ENCODE measurements at regions not wholly inside any gene's neighbourhood (a gene's known extent, or its start where the extent isn't known, plus 50 kb on each side); places are given as distances from the start of the nearest gene placed in this dataset.

DNA sequence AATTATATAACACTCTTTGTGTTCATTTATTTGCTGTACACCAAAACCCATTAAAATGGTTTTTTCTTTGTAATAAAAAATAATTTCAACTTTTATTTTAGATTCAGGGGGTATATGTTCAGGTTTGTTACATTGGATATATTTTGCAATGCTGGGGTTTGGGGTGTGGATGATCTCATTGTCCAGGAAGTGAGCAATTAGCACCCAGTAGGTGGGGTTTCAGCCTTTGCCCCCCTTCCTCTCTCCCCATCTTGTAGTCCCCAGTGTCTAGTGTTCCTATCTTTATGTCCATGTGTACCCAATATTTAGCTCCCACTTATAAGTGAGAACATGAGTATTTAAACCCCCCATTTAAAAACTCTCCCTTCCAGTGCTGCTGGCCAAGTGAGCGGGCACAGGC lies 184.6 kb downstream of the RHOU start:
- no peak for DNase-seq (ENCODE audit: low spot score)

- DNase-seq (ENCODE audit: low spot score): peak; percentile 79
Observed at GRCh38 chr1:228920831-228921230, 185.6 kb downstream of the RHOU start.

DNA sequence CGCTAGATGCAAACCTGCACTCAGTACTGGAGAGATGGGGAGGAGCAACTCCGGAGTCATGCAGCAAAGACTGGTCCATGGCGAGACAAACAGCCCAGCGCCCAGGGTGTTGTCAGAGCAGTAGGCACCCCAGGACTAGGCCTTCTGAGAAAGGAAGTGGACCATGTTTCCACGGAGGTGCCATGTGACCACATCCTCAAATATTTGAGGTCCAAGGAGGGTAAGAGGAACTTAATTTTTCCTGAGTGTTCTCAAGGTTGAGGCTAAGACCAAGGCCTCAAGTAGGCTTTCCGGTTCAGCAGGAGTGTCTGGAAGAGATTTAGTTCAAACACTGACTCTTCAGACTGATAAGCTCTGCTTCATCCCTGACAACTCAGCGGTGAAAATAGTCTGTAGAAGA lies 186.2 kb downstream of the RHOU start:
- peak; percentile 98 for DNase-seq (ENCODE audit: low spot score)

GRCh38 chr1:228922722-228923376 lies 187.6 kb downstream of the RHOU start:
- no peak for DNase-seq (ENCODE audit: low spot score)

- peak; percentile 65 for DNase-seq (ENCODE audit: low spot score)
Observed at GRCh38 chr1:228923973-228924686, 188.9 kb downstream of the RHOU start.

GRCh38 chr1:228925691-228926090 lies 190.4 kb downstream of the RHOU start:
- no peak for DNase-seq (ENCODE audit: low spot score)

- DNase-seq (ENCODE audit: low spot score): no peak
Observed at GRCh38 chr1:228927421-228927820, 192.1 kb downstream of the RHOU start.

- peak; percentile 60 for DNase-seq (ENCODE audit: low spot score)
Observed at GRCh38 chr1:228927946-228928898, 192.9 kb downstream of the RHOU start.

- DNase-seq (ENCODE audit: low spot score): no peak
Observed at GRCh38 chr1:228929476-228930027, 194.3 kb downstream of the RHOU start.

DNA sequence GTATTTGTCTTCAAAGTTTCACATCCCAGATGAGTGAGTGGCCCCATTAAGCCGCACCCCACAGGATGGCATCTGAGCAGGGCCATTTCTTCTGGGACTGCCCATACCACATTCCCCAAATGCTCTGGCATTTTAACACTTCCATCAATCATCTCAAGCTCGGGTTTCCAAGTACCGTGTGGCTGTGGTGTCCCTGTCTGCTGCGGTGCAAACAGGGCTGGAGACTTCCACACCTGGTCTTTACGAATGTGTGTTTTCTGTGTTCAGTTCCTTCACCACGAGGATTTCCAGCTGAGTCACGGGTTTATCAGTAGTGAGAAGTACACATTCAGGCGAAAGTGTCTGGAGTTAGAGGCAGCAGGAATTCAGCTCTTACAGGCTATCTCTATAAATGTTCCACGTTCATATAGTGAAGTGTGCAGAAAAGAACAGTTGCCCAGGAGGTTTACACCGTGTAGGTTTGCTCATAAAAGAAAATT lies 195.2 kb downstream of the RHOU start:
- DNase-seq (ENCODE audit: low spot score): peak; percentile 80

GRCh38 chr1:228933753-228934152 lies 198.5 kb downstream of the RHOU start:
- DNase-seq (ENCODE audit: low spot score): no peak

DNA sequence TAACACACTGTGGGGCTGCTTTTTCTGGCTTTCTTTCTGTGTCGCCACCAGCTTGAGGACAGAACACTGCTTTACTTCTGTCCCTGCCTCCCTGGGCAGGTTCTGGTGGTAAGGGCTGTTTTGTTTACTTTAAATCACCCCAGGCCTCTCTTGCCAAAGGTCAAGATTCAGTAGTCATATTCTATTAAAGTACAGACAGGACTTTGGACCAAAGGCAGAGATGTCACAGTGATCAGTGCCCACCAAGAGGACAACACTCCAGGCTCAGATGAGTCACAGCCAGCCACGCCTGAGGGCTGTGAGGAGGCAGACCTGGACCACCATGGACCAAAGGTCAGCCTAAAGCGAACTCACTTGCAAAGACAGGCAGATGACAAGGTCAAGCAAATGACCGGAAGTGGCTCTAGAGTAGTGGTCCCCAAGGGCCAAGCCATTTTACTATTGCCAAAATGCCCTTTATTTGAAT lies 200.0 kb downstream of the RHOU start:
- DNase-seq (ENCODE audit: low spot score): no peak

DNA sequence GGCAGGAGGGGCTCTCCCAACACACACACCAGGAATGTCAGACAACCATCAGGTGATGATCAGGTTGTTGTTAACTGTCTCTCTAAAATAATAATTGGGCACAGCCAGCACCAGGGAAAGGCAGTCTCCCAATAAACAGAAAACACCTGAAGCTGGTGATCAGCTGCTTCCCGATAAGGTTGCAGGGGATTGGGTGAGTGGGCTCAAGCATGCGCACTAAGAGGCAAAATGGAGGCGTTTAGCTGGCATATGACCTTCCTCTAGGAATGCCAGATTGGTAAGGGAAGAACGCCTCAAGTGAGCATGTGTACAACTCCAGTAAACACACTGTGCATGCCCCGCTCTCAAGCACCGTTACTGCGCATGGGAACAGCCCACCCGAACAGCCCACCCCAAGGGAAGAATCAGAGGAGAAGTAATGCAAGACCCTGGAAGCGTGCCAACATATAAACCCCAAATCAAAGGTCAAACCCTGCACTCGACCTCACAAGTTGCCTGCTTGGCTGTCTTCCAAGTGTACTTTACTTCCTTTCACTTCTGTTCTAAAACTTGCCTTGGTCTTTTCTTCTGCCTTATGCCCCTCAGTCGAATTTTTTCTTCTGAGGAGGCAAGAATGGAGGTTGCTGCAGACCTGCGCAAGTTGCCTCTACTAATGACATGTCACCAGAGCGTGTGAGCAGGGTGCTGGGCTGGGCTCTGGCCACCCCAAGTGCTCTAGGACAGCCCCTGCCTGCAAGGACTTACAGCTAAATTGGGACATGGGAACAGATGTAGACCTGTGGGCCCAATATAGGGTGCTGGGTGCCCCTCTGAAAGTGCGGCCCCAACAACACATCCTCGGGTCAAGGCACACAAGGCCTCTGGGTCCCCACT lies 200.8 kb downstream of the RHOU start:
- DNase-seq (ENCODE audit: low spot score): no peak

DNA sequence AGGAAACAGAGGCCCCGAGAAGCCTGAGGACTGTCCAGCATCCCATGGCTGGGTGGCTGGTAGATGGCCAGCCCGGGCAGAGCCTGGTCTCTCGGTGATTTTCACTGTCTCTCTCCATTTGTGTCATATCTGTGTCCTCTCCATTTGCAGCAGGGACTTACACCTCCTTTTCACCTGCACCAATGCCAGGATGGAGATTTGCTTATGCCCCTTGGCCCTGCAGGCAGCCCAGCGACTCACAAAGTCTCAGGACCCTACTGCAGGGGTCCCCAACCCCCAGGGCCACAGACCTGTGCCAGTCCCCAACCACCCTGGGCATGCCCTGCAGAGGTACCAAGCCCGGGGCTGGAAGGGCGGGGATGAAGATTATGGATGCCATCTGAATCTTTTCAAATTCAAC lies 201.6 kb downstream of the RHOU start:
- DNase-seq (ENCODE audit: low spot score): no peak

GRCh38 chr1:228937351-228937750 lies 202.1 kb downstream of the RHOU start:
- no peak for DNase-seq (ENCODE audit: low spot score)

- peak; percentile 79 for DNase-seq (ENCODE audit: low spot score)
Observed at GRCh38 chr1:228937851-228938536, 202.7 kb downstream of the RHOU start.

- DNase-seq (ENCODE audit: low spot score): peak; percentile 49
Observed at GRCh38 chr1:228938537-228938901, 203.2 kb downstream of the RHOU start.

GRCh38 chr1:228939001-228939691 lies 203.9 kb downstream of the RHOU start:
- no peak for DNase-seq (ENCODE audit: low spot score)

DNA sequence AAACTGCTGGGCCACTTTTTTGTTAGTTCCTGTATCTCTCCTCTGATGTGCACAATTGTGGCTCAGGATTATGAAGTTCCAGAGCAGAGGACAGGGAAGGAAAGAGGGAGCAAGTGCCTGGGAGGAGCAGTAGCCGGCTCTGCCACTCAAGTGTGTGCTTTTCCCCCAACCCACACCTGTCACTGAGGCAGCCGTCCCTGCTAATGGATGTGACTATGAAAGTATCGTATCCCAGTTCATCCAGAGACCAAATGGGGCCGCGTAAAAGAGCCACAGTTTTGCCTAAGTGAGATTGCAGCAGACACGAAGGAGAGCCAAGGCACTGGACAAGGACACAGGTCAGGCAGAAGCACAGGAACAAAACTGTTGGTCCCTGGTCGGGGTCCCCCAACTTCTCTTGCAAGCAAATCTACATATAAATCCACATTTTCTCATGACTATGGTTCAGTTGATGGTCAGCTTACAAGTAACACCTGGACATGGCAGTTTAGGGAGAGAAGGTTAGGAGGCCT lies 204.7 kb downstream of the RHOU start:
- DNase-seq (ENCODE audit: low spot score): no peak
